ENCODE measurements at regions not wholly inside any gene's neighbourhood (a gene's known extent, or its start where the extent isn't known, plus 50 kb on each side); places are given as distances from the start of the nearest gene placed in this dataset.

DNA sequence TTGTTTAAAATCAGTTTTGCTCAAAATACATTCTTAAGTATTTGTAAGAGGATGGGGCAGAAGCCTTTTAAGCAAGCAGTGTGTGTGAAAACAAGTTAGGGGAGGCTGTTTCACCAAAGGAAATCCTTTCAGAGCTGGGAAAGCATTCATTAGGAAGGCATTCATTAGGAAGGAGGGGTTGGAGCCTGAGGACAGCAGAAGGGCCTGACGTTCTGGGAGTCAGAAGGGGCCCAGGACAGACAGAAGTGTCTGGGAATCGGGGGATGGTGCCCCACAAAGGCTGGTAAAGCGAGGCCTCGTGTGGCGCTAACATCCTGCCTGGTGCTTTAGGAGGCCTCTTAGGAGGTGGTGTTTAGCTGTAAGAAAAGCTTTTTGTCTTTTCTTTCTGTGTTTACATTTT lies 80.6 kb upstream of the NXT1 start:
- WGBS, 2 donors, result 86 to 87% methylated on average over 5 of the region's 5 CpGs
- Histone ChIP-seq H3K9me3 (no peaks in the 10 kb centered on the region), H3K27me3 (no peaks in the 10 kb centered on the region), H3K4me1 (no peaks in the 10 kb centered on the region), H3K27ac (no peak overlapping the region), H3K36me3 (ENCODE audit: low read depth, missing control alignments) (no peaks in the 10 kb centered on the region), H3K4me3 (no peak overlapping the region)
- intact Hi-C loops (cut with DNase I; ENCODE audit: low total_unique reads), result no loop called here
- TF ChIP-seq, protein P1, sequence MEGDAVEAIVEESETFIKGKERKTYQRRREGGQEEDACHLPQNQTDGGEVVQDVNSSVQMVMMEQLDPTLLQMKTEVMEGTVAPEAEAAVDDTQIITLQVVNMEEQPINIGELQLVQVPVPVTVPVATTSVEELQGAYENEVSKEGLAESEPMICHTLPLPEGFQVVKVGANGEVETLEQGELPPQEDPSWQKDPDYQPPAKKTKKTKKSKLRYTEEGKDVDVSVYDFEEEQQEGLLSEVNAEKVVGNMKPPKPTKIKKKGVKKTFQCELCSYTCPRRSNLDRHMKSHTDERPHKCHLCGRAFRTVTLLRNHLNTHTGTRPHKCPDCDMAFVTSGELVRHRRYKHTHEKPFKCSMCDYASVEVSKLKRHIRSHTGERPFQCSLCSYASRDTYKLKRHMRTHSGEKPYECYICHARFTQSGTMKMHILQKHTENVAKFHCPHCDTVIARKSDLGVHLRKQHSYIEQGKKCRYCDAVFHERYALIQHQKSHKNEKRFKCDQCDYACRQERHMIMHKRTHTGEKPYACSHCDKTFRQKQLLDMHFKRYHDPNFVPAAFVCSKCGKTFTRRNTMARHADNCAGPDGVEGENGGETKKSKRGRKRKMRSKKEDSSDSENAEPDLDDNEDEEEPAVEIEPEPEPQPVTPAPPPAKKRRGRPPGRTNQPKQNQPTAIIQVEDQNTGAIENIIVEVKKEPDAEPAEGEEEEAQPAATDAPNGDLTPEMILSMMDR (IDR thresholded peaks at IDR 0.05), result no peak
- TF ChIP-seq POLR2A (IDR thresholded peaks at IDR 0.05), result no peak
- DNase-seq, result no peak

DNA sequence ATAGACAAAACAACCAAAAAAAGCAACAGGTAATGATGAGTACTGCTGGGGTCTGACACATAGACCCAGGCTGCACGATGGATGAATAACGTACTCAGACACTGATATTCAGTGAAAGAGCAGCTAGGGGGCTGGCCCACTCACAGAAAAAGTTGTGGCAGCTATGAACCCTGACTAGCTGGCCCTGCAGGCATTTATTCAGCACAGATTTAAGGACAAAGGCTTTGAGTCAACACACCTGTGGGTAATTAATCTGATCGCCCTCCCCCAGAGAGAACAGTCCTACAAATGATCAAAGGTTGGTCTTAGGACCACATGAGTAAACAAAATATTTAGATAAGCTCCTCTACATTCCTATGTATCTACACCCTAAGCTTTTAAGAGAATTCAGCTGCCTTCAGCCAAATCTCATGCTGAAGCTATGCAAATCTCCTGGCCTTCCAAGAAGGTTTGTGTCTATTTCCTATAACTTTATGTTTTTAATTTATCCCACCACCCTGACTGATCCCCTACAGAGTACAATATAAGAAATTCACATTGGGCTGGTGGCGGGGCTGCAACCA lies 81.7 kb upstream of the NXT1 start:
- Histone ChIP-seq H3K9me3 (no peaks in the 10 kb centered on the region), H3K27ac (no peak overlapping the region), H3K4me3 (no peak overlapping the region), H3K36me3 (ENCODE audit: low read depth, missing control alignments) (no peaks in the 10 kb centered on the region), H3K27me3 (no peaks in the 10 kb centered on the region), H3K4me1 (no peaks in the 10 kb centered on the region)
- intact Hi-C loops (cut with DNase I; ENCODE audit: low total_unique reads), result no loop called here
- no peak for TF ChIP-seq POLR2A (IDR thresholded peaks at IDR 0.05)
- TF ChIP-seq, protein P1 (IDR thresholded peaks at IDR 0.05), result no peak
- DNase-seq, result no peak
- 83 to 91% methylated on average over 4 of the region's 4 CpGs for WGBS, 2 donors

DNA sequence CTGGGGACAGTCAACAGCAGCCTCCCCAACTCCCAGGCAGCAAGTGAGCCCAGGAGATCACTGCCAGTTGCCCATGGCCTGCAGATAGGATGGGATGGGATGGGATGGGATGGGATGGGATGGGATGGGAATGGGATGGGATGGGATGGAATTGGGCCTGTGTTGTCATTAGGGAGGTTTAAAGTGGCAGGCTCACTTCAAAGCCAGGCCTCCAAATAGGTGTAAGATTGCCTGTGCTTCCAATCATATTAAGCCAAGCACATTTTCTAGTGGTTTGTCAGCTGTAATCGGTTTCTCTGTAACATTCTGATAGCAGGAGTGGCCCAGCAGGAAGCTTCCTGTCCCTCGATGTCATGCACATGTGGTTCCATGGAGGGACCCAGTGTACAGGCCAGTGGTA lies 82.7 kb upstream of the NXT1 start:
- Histone ChIP-seq H3K4me1 (no peaks in the 10 kb centered on the region), H3K4me3 (no peak overlapping the region), H3K36me3 (ENCODE audit: low read depth, missing control alignments) (no peaks in the 10 kb centered on the region), H3K27me3 (no peaks in the 10 kb centered on the region), H3K27ac (no peak overlapping the region), H3K9me3 (no peaks in the 10 kb centered on the region)
- WGBS, 2 donors, result 89 to 94% methylated on average over 2 of the region's 2 CpGs
- intact Hi-C loops (cut with DNase I; ENCODE audit: low total_unique reads), result no loop called here
- DNase-seq, result no peak
- no peak for TF ChIP-seq POLR2A (IDR thresholded peaks at IDR 0.05)
- TF ChIP-seq, protein P1 (IDR thresholded peaks at IDR 0.05), result no peak

DNA sequence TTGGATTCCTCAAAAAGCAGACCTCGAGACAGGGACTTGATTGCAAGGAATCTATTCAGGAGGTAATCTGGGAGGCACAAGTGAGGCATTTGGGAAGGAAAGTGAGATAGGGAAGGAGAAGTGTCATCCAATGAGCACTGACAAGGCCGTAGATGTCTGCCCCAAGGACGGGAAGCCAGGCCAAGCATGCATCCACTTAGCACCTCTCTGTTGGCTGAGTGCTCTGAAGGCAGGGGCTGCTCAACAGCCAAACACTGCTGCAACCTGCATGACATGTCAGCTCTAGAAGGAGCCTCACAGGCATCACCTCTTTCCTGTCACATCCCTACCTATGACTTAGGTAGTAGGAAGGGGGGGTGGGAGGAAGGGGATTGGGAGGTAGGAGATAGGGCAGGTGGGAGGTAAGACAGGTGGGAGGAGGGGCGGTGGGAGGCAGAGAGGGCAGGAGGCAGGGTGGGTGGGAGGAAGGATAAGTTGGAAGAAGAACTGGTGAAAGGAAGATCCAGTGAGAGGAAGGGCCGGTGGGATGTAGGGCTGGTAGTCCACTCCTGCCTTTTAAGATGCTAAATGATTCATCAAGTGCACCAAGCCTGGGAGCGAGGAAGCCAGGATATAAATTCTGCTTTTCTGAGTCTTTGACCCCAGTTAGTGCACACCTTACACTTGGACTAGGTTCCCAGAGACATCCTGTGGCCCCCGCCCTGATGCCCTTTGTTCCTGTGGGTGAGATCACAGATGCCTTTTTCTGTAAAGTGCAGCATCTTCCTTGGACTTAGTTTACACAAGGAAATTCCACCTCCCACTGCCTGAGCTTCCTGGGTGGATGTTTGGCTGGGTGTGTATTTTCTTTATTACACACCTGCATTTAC lies 83.8 kb upstream of the NXT1 start:
- DNase-seq, result no peak
- intact Hi-C loops (cut with DNase I; ENCODE audit: low total_unique reads), result no loop called here
- Histone ChIP-seq H3K27ac (no peak overlapping the region), H3K4me3 (no peak overlapping the region), H3K4me1 (no peaks in the 10 kb centered on the region), H3K27me3 (no peaks in the 10 kb centered on the region), H3K36me3 (ENCODE audit: low read depth, missing control alignments) (no peaks in the 10 kb centered on the region), H3K9me3 (no peaks in the 10 kb centered on the region)
- TF ChIP-seq, protein P1 (IDR thresholded peaks at IDR 0.05), result no peak
- TF ChIP-seq POLR2A (IDR thresholded peaks at IDR 0.05), result no peak
- 82 to 88% methylated on average over 7 of the region's 7 CpGs for WGBS, 2 donors

Data from testis (tissue), 2 donors.